ENCODE measurements at regions not wholly inside any gene's neighbourhood (a gene's known extent, or its start where the extent isn't known, plus 50 kb on each side); places are given as distances from the start of the nearest gene placed in this dataset.

GRCh38 chr2:212841460-212841859, 302.9 kb upstream of the ERBB4 start:
- TF ChIP-seq CTCF (IDR thresholded peaks at IDR 0.05) (no peak), POLR2A (IDR thresholded peaks at IDR 0.05) (no peak), POLR2AphosphoS5 (IDR thresholded peaks at IDR 0.05) (no peak), EP300 (IDR thresholded peaks at IDR 0.05) (no peak)
